Mucosa of descending colon (tissue), 3 donors: ENCODE measurements at regions not wholly inside any gene's neighbourhood (a gene's known extent, or its start where the extent isn't known, plus 50 kb on each side); places are given as distances from the start of the nearest gene placed in this dataset.
"Not testable (repeated sequence)": the region's sequence is repeated elsewhere in the genome, so short reads cannot be mapped to it uniquely, and the experiment has no call there.

ENCODE experiments used
- ATAC-seq: fragments of 200-7000 bp; cut with Tn5 transposase; one replicate; pipeline ENCODE4 v1.9.1; 2020; ENCODE audit warnings: mild to moderate bottlenecking, moderate library complexity
- DNase-seq, 3 donors: peaks; one replicate each; pipeline ENCODE4 v3.0.0-alpha.2; 2020
- H3K36me3 ChIP-seq: fragments of 200-600 bp; one replicate; pipeline ENCODE4 v1.8.0; 2021; ENCODE audit warnings: low read depth, mild to moderate bottlenecking
- H3K4me1 ChIP-seq: fragments of 200-600 bp; one replicate; pipeline ENCODE4 v1.8.0; 2021; ENCODE audit warnings: low read depth, mild to moderate bottlenecking
- H3K4me3 ChIP-seq: fragments of 200-600 bp; one replicate; pipeline ENCODE4 v1.8.0; 2021; ENCODE audit warnings: mild to moderate bottlenecking
- H3K9me3 ChIP-seq: fragments of 200-600 bp; one replicate; pipeline ENCODE4 v1.8.0; 2021; ENCODE audit warnings: mild to moderate bottlenecking
- CTCF ChIP-seq: fragments of 200-600 bp; IDR thresholded peaks from one replicate; pipeline ENCODE4 v1.8.0; 2022; ENCODE audit warnings: antibody characterized with exemption, mild to moderate bottlenecking
- intact Hi-C, 2 donors: fragments of 100-400 bp; cut with DNase I in 1 of 2; cut with micrococcal nuclease in 1 of 2; formaldehyde crosslinking; loops; one replicate each; pipeline versions ENCODE4 v1.11.0 to v1.11.1; 2022; cut with DNase I, micrococcal nuclease
- donor health status: DM: no; HTN: no; CAD: no; lungs with moderate emphysema.
- donor health status: DM: no; HTN: no; CAD: no.
- donor health status: DM: no; HTN: yes; CAD: no.

GRCh38 chr2:154557906-154558305 is 140.6 kb upstream of the KCNJ3 start:
- TF ChIP-seq CTCF: no peak
- Histone ChIP-seq H3K9me3 (no peaks in the 10 kb centered on the region), H3K4me3 (no peak overlapping the region), H3K36me3 (no peaks in the 10 kb centered on the region), H3K4me1 (no peaks in the 10 kb centered on the region)
- ATAC-seq (no peak), DNase-seq (no peak)
- intact Hi-C loops: no loop called here

- no peaks in the 10 kb centered on the region for H3K36me3 ChIP-seq
- intact Hi-C loops: no loop called here
- no peak overlapping the region for H3K4me3 ChIP-seq
- no peak for TF ChIP-seq CTCF
- H3K4me1 ChIP-seq: no peaks in the 10 kb centered on the region
- no peak for ATAC-seq
- H3K9me3 ChIP-seq: peaks cover 5% of the 10 kb centered on the region
- no peak for DNase-seq
Measured at GRCh38 chr2:154565433-154565832, 133.1 kb upstream of the KCNJ3 start.

- H3K4me3 ChIP-seq: no peak overlapping the region
- no peaks in the 10 kb centered on the region for H3K36me3 ChIP-seq
- DNase-seq (no peak), ATAC-seq (no peak)
- TF ChIP-seq CTCF: no peak
- H3K9me3 ChIP-seq: peaks cover 5% of the 10 kb centered on the region
- intact Hi-C loops: no loop called here
- no peaks in the 10 kb centered on the region for H3K4me1 ChIP-seq
Measured at GRCh38 chr2:154568413-154568812, 130.1 kb upstream of the KCNJ3 start.

- Histone ChIP-seq H3K4me3 (no peak overlapping the region), H3K9me3 (no peaks in the 10 kb centered on the region), H3K36me3 (no peaks in the 10 kb centered on the region), H3K4me1 (no peaks in the 10 kb centered on the region)
- ATAC-seq (no peak), DNase-seq (no peak)
- intact Hi-C loops: no loop called here
- TF ChIP-seq CTCF: no peak
Measured at GRCh38 chr2:154570501-154570900, 128.0 kb upstream of the KCNJ3 start.

GRCh38 chr2:154576699-154577098 is 121.8 kb upstream of the KCNJ3 start:
- H3K4me1 ChIP-seq, H3K36me3 ChIP-seq, H3K9me3 ChIP-seq, DNase-seq, intact Hi-C loops, H3K4me3 ChIP-seq, ATAC-seq: not testable (repeated sequence)

GRCh38 chr2:154577390-154577789 is 121.1 kb upstream of the KCNJ3 start:
- no peak for TF ChIP-seq CTCF
- ATAC-seq (no peak), DNase-seq (no peak)
- Histone ChIP-seq H3K4me1 (no peaks in the 10 kb centered on the region), H3K4me3 (no peak overlapping the region), H3K36me3 (no peaks in the 10 kb centered on the region), H3K9me3 (no peaks in the 10 kb centered on the region)
- intact Hi-C loops: no loop called here
